MM.1S (cell line): ENCODE measurements at regions not wholly inside any gene's neighbourhood (a gene's known extent, or its start where the extent isn't known, plus 50 kb on each side); places are given as distances from the start of the nearest gene placed in this dataset.

Experiments used
- CTCF ChIP-seq: fragments of 300-600 bp; sonication (generic); IDR thresholded peaks from 2 replicates; pipeline ENCODE4 v1.5.1; 2016; ENCODE audit warnings: antibody characterized with exemption, low read length, mixed read lengths
- EZH2phosphoT487 ChIP-seq: fragments of 300-600 bp; sonication (generic); IDR thresholded peaks from 2 replicates; pipeline ENCODE4 v1.6.1; 2018; ENCODE audit warnings: antibody characterized with exemption, low read length

GRCh38 chr1:14083277-14083676, 383.3 kb downstream of the PRDM2 start:
- TF ChIP-seq CTCF (no peak), EZH2phosphoT487 (no peak)
